GM19239 (cell line): ENCODE measurements at regions not wholly inside any gene's neighbourhood (a gene's known extent, or its start where the extent isn't known, plus 50 kb on each side); places are given as distances from the start of the nearest gene placed in this dataset.

Experiments
- DNase-seq: peaks from one replicate; pipeline ENCODE4 v3.0.0; 2011; ENCODE audit warnings: low spot score; ENCODE audit not compliant: insufficient read length
- FAIRE-seq: peaks from 2 replicates; lab custom pipeline; 2011; peaks lifted over from hg19 to GRCh38; lab: Jason Lieb, UNC

DNA sequence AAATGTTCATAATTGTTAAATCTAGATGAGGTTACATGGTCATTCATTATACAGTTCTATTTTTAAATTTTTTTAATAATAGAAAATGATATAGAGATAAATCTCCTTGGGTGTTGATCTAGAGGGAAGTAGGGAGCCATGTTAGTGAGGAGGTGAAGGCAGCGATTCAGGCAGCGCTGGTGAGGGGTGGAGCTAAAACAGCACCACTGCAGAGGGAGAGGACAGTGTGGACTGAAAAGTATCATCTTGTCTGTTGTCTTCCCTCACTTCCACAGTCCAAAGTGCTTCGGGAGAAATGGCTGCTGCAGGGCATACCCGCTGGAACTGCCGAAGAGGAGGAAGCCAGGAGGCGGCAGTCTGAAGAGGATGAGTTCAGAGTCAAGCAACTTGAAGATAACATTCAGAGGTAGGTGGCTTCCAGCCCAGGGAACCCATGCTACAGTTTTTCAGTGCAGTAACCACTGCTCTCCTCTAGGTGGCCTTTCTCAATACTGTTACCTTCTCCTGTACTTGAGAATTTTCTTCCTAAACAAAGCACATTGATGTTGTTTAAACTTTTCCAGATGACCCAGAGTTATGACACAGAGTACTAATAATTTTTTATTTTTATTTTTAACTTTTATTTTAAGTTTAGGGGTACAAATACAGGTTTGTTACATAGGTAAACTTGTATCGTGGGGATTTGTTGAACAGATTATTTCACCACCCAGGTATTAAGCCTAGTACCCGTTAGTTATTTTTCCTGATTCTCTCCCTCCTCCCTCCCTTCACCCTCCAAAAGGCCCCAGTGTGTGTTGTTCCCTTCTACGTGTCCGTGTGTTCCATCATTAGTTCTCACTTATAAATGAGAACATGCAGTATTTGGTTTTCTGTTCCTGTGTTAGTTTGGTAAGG, 100.5 kb downstream of the PALM2AKAP2 start:
- peak; percentile 7 for DNase-seq
- peak; percentile 60 for FAIRE-seq

DNA sequence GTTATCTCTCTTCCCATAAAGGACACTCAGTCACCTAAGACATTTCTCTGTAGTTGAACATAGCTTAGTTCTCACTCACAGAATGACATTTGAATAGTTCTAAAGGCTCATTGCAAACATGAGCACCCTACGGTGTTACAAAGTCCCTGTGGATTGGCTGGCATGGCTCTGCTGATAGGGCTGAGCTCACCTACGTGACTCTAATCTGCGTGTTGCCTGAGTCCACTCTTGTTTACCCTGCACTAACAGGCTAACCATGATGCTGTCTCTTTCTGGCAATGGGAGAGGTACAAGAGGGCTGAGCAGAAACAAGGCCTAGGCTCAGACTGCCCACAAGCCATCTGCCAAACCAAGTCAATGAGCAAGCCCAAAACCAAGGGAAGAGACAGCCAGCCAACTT, 103.6 kb downstream of the PALM2AKAP2 start:
- FAIRE-seq (no peak), DNase-seq (no peak)

DNA sequence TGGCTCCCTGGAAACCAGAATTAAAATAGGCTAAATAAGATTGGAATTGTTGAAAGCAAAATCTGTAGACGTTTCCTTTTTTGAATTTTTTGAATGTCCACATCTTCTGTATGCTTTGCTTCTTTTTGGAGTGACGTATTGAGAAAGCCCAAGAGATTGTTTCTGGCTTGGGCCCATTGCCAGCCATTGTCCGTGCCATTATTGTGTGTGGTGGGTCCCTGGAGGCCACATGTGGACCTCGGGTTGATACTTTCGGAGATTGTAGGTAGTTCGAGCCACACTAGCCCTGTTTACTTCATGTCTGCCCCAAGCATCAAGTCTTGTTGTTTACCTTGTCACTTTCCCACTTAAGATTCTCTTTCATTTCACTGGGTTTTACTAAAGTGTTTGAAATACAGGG, 106.0 kb downstream of the PALM2AKAP2 start:
- FAIRE-seq: no peak

DNA sequence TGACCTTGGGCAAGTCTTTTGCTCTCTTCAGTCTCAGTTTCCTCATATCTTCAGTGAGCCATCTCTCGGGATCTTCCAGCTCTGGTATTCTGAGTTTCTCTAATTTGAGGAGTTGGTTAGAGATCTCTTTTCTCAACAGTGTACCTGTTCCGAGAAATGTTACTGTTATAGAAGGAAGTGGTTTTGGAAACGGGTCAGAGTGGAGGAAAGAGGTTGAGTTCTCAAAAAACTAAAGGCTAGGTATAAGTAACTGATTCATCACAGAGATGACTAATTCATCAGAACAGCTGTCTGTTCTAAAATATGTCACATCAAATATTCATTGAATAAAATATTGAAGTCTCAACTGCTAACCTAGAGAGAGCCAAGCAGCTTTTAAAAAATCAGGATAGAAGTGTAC, 106.6 kb downstream of the PALM2AKAP2 start:
- DNase-seq (no peak), FAIRE-seq (peak; percentile 39)

More for the DNA sequence above, 106.0 kb downstream of the PALM2AKAP2 start:
- DNase-seq: no peak

DNA sequence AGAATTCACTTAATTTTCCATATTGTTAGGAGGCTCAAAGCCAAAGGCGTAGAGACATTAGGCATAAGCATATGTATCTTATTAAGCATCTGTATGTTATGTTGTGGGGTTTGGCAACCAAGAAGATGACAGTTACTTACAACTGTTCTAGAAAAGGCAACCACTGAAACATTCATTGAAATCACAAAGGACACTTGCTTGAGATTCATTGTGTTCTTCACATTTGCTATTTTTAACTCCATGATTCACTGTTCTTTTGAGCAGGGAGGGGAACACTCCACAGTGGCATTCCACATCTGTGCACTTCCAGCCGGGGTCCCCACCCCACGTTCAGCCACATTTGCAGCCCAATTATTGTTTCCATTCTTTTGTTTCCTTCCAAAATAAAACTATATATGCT, 107.1 kb downstream of the PALM2AKAP2 start:
- DNase-seq: no peak
- peak; percentile 14 for FAIRE-seq

DNA sequence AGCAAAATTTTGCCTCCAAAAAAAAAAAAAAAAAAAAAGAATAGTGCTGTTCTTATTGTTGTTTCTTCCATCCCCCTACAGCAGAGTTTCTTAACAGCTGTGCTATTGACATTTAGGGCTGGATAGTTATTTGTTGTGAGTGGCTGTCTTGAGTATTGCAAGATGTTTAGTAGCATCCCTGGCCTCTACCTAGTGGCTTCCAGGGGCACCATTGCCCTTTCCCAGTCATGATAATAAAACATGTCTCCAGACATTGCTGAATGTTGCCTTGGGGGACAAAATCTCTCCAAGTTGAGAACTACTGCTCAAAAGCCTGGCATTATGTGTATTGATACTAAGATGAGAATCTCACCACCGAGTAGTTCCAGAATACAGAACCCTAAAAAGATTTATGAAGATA, 108.7 kb downstream of the PALM2AKAP2 start:
- DNase-seq (no peak), FAIRE-seq (no peak)

DNA sequence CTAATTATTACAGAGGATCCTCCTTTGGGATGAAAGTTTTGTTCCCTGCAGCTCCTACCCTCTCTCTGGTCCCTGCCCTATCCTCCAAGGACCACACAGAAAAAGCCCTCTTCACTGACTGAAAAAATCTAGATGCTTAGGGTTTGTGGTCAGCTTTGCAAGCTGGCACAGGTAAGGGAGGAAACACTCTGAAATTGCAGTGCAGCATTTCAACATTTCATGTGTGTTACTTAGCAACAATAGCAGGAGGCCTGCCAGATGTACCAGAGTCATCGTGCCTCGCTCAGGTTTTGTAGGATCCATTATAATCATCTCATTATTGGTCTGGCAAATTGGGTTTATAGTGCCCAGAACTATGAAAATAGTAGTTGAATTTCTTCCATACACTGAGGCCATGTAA, 109.5 kb downstream of the PALM2AKAP2 start:
- DNase-seq: no peak
- FAIRE-seq: no peak

DNA sequence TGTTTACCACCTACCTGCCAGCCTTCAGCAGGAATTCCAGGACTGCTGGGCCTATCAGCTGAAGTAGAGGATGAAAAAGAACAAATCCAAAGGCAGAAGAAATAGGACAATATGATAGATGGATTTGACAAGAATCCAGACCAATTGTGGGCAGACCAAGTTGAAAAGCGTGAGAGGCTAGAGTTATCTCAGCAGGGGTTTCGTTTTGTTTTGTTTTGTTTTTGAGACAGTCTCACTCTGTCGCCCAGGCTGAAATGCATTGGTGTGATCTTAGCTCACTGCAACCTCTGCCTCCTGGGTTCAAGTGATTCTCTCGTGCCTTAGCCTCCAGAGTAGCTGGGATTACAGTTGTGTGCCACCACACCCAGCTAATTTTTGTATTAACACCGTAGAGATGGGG, 113.2 kb downstream of the PALM2AKAP2 start:
- FAIRE-seq: no peak
- no peak for DNase-seq

DNA sequence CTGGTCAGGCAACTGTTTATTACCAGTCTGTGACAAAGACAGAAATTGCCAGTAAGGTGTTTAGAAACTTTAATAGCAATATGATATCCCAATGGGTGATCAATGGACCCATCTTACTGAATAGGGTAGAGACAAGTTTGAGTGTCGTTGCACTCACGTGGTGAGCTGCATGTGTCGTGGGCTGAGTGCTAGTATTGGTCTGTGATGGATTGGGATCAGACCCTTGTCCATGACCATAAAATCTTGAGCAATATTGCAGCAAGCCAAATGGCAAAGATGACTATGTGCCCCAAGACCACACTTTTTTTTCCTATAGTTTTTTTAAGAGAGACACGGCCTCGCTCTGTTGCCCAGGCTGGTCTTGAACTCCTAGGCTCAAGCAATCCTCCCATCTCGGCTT, 114.5 kb downstream of the PALM2AKAP2 start:
- no peak for DNase-seq
- FAIRE-seq: no peak

DNA sequence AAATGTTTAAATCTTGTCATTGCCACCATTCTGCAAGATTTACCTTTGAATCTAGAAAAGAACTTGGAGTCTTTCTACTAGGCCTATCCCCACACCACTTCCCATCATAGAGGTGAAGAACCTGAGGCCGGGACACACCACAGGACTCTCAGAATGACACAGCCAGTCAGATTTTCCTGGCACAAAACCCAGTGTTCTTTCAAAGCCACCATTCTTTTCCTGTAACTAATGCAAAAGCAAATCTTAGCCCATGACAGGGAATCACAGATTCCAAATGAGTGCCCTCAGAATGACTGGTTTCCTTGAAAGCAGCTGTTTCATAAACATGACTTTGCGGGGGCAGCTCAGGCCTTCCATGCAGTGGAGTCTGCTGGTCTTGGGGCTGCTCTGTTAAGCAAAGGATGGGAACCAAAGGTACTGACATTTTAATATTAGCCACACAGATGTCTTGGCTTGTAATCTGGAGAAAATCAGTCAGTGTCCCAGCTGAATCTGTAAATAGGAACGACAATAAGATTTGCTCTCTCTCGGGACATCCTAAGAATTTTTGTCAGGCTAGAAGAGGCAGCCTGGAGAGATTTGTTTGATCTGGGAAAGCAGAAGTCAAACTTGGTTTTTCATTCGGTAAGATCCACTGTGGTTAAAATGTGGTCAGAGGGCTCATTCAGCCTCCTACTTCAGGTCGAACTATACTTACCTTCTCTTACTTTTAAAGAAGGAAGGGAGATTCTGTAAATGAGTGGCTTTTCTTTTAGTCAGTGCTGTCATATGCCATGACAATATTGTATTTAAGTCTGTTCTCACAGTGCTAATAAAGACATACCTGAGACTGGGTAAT, 115.1 kb downstream of the PALM2AKAP2 start:
- DNase-seq: no peak
- peak; percentile 82 for FAIRE-seq

DNA sequence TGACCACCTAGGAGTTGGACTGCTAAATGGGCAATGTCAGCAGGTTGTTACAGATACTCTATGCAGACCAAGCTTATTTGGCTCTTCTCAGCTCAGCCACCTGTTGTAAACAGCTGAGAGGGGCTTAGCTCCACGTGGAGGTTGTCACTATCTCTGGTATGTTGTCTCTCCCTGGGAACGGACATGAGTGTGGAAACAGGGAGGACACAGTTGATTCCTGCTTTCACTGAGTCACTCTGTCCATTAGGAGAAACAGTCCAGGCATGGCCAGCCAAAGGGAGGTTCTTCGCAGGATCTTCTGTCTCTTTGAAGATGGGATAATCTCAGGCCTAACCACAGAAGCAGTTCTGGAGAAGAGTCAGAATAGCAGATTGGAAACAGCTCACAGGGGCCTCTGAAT, 121.2 kb downstream of the PALM2AKAP2 start:
- FAIRE-seq (no peak), DNase-seq (no peak)

DNA sequence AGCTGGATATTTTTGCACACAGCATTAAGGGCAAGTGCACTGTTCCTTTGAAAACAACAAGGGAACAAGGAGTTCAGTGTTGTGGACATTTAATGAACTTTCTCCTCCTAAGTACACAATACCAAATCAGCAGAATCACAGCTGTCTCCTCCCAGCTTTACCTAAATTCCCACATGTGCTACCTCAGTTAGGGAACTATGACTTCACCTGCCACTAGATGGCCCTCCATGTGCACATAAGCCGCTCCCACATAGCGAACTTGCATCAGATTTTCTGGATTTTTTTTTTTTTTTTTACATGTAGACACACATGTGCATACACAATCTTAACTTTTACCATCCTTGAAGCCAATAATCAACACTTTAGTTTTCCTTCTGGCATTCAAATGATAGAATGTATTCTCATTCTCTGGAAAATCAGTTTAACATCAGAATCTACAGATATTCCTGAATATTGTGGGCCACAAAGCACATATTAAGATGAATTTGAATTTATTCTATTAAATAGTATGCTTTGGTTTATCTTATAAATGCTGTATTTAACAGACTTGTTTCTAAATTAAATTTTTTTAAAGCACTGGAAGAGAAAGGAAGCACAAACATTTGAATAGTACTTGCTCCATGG, 123.6 kb downstream of the PALM2AKAP2 start:
- FAIRE-seq (peak; percentile 59), DNase-seq (no peak)

DNA sequence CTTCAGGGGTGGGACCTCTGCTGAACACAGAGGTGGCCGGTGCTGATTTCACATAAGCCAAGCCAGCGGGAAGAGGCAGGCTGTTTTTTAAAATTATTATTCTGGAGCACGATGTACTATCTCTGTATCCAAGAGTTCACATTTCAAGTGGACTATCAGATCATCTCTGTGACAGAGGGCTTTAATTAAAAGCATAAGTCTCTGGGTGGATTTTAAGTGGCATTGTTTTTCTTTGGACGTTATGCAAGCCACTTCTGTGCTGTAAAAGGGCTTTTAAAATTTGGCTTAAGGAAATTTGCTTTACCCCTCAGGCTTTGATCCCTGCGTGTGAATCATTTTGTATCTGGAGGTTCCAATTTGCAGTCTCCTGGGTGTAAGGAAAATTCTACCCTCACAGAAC, 124.7 kb downstream of the PALM2AKAP2 start:
- FAIRE-seq (no peak), DNase-seq (no peak)

DNA sequence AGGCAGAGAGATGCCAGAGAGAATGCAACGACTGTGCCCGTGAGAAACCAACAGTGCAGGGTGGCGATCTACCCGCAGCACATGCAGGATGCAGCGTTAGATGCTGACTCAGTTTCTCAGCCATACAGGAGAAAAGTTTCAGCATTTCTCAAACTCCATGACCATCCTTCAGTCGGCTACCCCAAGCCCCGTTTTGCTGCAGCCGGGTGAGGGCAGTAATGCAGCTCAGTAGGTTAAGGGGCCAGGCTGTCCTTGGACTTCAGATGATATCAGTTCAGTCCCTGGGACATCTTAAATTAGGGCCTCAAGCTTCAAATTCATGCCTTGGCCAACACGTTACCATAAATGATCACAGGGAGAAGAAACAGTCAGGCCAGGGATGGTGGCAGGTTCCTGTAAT, 125.5 kb downstream of the PALM2AKAP2 start:
- no peak for DNase-seq
- FAIRE-seq: no peak

DNA sequence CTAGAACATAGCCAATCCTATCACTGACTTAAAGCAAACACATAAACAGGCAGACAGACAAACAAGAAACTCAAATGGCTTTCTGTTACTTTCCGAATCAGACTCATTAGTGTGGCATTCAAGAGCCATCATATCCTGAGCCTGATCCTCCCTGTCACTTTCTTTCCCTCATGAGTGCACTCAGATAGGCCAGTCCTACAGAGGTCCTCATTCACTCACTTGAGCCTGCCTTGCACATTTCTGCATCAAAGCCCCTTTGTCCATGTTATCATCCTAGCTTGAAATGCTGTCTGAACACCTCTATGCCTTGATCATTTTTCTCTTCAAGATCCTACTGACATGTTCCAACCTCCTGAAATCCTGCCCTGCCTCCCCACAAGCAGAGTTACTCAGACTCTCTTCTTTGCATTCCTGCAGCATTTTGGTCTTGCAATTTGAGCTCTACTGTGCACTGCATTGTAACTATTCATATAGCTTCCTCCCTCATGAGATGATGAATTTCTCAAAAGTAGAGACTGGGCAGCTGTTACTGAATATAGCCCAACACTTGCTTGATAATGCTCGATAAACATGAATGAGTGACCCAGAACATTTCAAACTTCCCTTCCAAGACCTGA, 126.9 kb downstream of the PALM2AKAP2 start:
- peak; percentile 58 for FAIRE-seq

DNA sequence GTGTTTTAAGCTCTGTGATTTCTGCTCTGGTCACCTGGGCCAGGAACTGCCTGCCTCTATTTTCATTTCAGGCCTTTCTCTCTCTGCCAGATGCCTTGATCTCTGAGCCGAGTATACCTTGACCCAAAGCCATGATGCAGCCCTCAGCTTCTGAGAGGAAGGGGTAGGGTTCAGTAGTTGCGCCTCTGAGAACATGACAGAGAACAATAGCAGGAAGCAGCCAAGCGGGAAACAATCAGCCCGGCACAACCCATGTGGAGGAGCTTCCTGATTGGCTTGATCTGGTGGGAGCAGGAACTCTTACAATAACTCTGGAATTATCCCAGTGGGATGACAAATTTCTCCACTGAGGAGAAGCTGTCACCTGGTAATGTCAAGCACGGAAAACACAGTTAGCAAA, 127.4 kb downstream of the PALM2AKAP2 start:
- DNase-seq (no peak), FAIRE-seq (peak; percentile 81)

More for the DNA sequence above, 126.9 kb downstream of the PALM2AKAP2 start:
- DNase-seq: no peak

DNA sequence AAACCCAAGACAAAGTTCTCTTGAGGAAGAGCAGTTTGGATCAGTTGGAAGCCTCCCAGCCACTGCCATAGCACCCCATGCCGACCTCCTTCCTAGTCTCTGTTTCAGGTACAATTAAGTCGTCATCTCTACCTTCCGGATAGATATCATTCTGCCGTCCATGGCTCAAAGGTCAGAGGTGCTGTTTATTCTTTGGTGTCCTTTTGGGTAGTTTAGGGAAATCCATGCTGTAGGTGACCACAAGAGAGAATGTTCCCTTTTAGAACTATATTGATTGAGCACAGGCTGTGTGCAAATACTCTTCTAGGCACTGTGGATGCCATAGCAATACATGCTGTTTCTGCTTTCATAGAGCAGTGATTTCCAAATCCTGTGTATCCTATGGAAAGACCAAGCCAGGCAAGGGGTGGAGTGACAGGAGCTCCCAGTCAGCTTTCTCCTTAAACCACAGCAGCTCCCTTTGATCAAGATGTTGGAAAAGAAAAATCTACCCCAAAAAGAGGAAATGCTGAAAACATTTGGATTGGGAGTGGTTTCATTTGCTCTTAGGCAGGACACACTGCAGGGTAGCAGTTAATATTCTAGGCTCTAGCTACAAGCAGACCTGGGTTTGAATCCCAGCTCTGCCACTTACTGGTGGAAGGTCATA, 127.9 kb downstream of the PALM2AKAP2 start:
- FAIRE-seq: no peak
- no peak for DNase-seq

DNA sequence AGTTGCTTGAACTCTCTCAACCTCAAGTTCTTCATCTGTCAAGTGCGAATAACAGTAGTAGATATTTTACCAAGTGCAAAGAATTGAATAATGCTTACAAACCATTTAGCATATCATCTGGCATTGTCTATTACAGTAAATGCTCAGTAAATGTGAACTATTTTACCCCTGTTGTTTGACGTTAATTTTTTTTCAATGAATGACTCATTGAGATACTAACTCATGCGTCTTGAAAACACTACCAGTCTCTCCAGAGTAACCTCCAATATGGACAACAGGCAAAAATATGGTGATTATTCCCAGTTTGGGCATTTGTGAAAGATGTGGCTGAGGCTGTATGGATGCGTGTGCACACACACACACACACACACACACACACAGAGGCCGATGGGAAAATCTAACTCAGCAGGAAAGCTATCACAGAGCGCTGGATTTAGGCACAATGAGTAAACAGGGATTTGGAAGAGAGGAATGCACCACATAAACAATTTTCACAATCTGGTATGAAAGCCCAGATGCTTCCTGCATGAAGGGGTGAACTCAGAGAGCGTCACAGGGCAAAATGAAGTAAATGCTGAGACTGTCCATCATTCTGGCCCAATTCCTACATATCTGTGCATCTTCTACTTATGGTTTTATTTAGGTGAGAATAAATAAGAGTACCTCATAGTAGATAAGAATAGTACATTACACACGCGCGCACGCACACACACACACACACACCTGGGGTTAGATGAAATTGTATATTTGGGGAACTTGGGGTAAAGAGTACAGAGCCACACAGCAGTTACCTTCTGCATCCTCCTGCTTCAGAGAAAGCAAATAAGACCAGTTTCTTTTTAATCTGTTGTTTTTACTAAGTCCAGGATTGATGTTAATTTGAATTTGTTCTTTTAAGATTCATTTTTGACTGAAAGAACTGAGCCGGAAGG, 128.7 kb downstream of the PALM2AKAP2 start:
- DNase-seq: no peak
- no peak for FAIRE-seq
